Choroid plexus epithelial cell (primary cell): ENCODE measurements at regions not wholly inside any gene's neighbourhood (a gene's known extent, or its start where the extent isn't known, plus 50 kb on each side); places are given as distances from the start of the nearest gene placed in this dataset.

Experiments
- DNase-seq: peaks from one replicate; pipeline ENCODE4 v3.0.0-alpha.2; 2010; ENCODE audit warnings: low read depth
- H3K4me3 ChIP-seq: 2 replicates; pipeline ENCODE4 v1.5.1; 2011; ENCODE audit warnings: low read depth, mild to moderate bottlenecking, control low read depth, low read length, moderate library complexity
- CTCF ChIP-seq: conservative IDR thresholded peaks from 2 replicates; pipeline ENCODE4 v1.5.1; 2011; ENCODE audit warnings: low read depth, mild to moderate bottlenecking, control low read depth, inconsistent platforms, low read length, moderate library complexity

GRCh38 chr20:51223183-51223720 lies 200.3 kb upstream of the KCNG1 start:
- DNase-seq: no peak
- no peak overlapping the region for H3K4me3 ChIP-seq
- TF ChIP-seq CTCF: no peak

- peak overlapping the region; percentile 36 for H3K4me3 ChIP-seq
- DNase-seq: peak; percentile 88
- TF ChIP-seq CTCF: no peak
Observed at GRCh38 chr20:51221791-51222408, 199.0 kb upstream of the KCNG1 start.

GRCh38 chr20:51221103-51221502 lies 198.2 kb upstream of the KCNG1 start:
- H3K4me3 ChIP-seq: no peak overlapping the region
- DNase-seq: no peak
- TF ChIP-seq CTCF: no peak

GRCh38 chr20:51220293-51220706 lies 197.4 kb upstream of the KCNG1 start:
- peak; percentile 93 for TF ChIP-seq CTCF
- no peak overlapping the region for H3K4me3 ChIP-seq
- DNase-seq: peak; percentile 26

- TF ChIP-seq CTCF: no peak
- no peak overlapping the region for H3K4me3 ChIP-seq
- DNase-seq: no peak
Observed at GRCh38 chr20:51219544-51219943, 196.6 kb upstream of the KCNG1 start.

GRCh38 chr20:51218603-51219002 lies 195.7 kb upstream of the KCNG1 start:
- H3K4me3 ChIP-seq: no peak overlapping the region
- no peak for TF ChIP-seq CTCF
- DNase-seq: no peak

- DNase-seq: no peak
- TF ChIP-seq CTCF: no peak
- H3K4me3 ChIP-seq: no peak overlapping the region
Observed at GRCh38 chr20:51217347-51218045, 194.6 kb upstream of the KCNG1 start.
